Left hindlimb (tissue), 1 donor: ENCODE measurements at regions not wholly inside any gene's neighbourhood (a gene's known extent, or its start where the extent isn't known, plus 50 kb on each side); places are given as distances from the start of the nearest gene placed in this dataset.

Experiments
- DNase-seq: peaks from one replicate; pipeline ENCODE4 v3.0.0-alpha.2; 2018

DNA sequence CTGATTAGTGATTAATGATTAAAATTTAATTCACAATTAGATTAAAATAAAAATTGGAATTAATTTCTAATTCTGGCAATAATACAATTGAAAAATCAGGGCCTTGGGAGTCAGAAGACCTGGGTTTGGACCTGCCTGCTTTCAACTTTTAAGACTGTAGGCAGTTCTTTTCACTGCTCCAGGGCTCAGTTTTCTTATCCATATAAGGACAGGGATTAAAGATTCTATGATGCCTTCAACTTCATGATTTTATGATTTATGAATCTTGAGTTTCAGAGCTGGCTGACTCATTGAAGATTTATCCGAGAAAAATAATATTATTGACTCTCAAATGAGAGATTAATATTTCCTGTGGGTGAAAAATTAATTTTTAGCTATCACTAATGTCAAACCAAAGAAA, 208.6 kb upstream of the ANKH start:
- no peak for DNase-seq

DNA sequence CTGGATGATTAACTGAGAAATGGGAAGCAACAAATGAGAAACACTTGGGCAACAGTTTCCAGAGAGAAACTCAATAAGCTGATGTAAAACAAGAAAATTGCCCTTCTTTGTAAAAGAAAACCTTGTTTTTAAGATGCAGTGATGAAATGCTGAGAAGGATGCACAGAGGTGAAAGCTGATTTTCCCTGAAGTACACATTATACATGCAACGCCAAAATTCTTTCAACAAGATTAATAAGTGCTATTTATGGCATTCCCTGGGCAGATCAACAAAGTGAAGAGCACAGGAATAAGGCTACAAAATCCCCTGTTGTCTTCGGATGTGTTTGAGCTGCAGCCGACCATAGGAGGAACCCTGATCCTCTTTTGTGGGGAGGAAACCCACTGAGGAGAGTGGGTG, 208.0 kb upstream of the ANKH start:
- no peak for DNase-seq

- DNase-seq: no peak
These were observed 203.1 kb upstream of the ANKH start for GRCh38 chr5:15074651-15075050.

- DNase-seq: no peak
These were observed 201.9 kb upstream of the ANKH start for GRCh38 chr5:15073453-15073852.

GRCh38 chr5:15070907-15071306, 199.3 kb upstream of the ANKH start:
- DNase-seq: no peak

DNA sequence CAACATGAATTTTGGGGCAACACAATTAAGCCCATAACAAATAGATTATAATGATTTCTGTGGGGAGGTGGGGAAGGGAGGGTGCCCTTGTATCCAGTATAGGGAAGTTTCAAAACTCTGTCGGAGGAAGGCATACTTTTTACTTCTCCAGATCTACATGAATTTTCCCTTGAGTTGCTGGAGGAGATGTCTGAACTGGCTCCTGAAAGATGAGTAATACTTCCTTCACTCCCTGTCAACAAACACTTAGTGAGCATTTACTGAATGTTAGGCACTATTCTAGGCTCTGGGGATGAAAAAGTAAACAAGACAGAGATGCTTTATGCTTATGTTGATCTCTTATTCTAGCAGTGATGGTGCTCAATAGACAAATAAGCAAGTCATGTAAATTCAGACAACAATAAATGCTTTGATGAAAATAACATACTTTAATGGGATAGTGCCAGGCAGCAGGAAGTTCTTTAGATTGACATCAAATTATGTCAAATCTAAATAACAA, 197.9 kb upstream of the ANKH start:
- no peak for DNase-seq

GRCh38 chr5:15065091-15065490, 193.5 kb upstream of the ANKH start:
- DNase-seq: no peak

DNA sequence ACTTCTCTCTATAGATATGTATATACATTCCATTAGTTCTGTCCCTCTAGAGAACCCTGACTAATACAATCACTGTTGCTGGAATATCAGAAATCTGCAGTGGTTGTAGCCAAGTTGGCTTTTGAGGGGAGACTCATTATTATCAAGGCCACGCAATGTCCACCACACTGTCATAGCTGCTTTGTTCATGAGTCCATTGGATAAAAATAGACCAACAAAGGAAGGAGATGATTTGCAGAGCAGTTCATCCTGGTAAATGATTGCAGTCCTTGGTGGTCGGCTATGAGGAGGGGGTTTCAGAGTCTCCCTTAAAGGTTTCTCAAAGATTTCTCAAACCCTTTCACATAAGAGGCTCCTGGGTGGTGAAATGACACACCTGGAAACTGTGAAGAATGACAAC, 192.8 kb upstream of the ANKH start:
- no peak for DNase-seq

DNA sequence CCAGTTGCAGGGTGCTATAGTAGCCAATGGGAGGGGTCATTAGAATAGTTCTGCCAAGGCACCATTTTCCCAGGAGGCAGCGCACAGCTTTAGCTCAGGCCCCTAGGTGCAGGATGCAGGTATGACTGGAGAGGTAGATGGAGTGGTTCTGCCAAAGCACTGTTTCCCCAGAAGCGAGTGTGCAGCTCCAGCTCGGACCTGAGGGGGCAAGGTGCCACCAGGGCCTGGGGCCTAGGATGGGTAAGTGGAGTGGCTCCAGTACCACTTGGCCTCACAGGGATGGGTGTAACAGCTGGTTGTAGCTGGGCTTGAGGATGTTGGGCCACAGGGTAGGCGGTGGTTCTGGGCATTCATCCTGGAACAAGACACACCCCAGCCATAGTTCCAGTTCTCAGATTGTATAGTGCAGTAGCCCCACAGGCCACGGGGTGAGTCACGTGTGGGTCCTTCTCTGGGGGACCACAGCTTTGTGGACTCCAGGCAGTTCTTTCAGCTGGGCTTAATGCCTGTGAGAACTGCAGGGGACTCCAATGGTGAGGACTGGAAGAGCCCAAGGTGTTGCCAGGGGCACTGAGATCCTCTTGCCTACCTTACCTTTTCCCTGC, 185.5 kb upstream of the ANKH start:
- DNase-seq: no peak

DNA sequence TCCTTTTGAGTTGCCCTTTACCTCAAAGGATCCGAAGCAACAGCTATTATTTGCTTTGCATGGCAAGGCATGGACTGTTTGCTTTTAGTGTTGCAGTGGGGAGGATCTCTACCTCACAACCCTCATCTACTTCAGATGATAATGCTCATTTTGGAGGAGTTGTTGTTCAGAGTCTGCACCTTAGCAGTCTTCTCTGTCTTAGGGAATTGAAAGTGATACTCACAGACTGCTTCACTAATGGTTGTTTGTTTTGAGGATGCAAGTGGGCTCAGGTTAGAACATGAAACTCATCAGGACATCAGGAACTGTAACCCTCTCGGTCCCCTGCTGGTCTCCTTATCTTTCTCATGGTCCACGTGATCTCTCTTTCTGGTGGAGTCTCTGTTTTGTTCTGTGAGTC, 172.9 kb upstream of the ANKH start:
- no peak for DNase-seq

DNA sequence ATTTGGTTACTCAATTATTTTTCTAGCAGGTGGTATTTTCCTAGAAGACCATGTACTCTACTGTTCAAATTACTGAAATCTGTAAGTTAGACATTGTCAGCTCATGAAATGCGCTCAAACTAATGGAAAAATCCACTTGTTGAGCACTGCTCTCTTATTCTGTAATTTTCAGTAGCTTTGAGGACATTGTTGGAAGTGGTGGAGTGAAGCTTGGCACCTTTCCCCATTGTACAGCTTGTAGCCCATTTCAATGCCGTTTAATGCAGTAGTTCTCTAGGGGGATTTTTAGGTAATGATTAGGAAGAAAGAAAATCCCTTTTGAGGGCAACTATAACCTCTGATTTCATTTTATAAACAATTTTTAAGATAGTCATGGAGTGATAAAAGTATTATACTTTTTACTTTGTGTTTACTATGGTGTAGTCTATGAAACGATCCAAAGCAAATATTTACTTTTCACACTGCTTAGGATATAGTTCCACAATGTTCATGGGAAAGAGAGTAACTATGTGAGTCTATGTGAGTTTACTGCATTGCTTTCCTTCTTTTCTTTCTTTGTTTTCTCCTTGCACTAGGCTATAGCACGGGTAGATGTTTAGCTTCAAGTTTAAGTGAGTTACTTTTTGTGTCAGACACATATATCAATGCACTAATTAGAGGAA, 165.8 kb upstream of the ANKH start:
- no peak for DNase-seq

- no peak for DNase-seq
These were observed 162.8 kb upstream of the ANKH start for GRCh38 chr5:15034379-15034778.

GRCh38 chr5:15031180-15031579, 159.6 kb upstream of the ANKH start:
- no peak for DNase-seq

GRCh38 chr5:15027764-15028163, 156.2 kb upstream of the ANKH start:
- no peak for DNase-seq

DNA sequence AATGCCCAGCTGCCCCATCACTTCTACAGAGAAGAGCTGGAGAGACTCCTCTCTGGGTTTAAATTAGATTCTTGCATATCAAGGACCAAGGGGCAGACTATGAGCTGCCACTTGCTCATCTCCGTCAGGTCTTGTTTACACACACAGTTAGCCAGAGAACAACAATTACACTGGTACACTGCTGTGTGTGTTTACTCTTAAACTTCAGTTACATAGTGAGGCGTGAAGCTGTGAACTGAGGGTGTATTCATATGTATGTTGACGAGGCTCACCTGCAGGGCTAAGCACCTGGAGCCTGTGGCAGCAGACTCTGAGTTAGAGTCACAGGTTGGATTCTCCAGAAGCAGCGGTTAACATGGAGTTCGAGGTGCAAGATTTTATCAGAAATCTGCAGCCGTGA, 155.4 kb upstream of the ANKH start:
- no peak for DNase-seq

DNA sequence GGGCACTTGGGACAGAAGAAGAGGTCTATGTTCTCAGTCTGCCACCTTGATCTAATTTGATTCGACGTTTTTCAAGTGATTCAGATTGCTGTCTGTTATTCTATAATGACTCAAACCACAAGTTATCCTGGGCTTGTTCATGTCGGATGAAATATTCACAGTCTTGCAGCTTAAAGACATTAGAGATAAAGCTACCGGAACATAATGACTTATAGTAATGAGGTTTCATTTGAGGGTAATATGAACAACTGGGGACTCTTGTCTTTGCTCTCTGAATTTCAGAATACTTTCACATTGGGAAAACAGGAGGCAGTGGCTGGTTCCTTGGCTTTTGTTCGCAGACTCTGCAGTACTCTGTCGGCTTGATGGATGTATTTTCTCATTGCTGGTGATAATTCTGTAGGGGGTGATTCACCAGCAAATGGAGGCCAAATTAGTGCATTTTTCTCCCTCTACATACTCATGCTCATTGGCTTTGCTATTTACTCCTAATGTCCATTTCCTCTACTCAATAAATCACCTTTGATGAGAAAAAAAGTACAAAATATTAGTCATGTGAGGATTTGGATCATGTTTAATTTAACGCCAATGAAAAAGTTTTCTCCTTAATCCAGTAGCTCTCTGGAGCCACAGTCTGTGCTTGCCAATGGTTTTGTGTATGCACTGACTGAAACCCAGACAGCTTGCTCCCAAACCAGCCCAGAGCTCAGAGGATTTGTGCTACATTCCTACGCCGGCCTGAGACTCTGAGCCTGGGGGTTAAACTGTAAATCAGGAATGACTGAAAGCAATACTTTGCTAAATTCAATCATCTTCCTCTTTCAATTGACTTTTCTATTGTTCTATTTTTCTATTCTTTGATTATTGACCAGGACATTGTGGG, 154.7 kb upstream of the ANKH start:
- DNase-seq: no peak

- no peak for DNase-seq
These were observed 152.3 kb upstream of the ANKH start for GRCh38 chr5:15023846-15024245.

DNA sequence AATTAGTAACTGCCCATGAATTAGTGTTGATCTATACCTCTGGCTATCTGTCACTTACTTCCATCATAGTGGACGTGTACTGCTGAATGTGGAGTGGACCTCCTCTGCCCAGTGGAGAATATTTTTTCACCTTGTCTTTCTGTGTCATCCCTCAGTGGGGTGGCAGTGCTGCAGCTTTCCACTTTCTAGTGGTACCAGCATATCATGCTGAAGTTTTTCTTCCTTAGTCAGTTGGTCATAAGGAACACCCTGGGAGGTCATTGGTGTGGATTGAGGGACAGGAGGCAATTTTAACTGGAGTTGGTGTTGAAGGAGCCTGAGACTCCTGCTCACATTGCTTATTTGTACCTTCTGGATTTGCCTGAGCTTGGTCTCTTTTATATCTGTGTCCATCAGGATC, 151.7 kb upstream of the ANKH start:
- no peak for DNase-seq

- DNase-seq: peak; percentile 42
These were observed 149.9 kb upstream of the ANKH start for GRCh38 chr5:15021266-15022046.

DNA sequence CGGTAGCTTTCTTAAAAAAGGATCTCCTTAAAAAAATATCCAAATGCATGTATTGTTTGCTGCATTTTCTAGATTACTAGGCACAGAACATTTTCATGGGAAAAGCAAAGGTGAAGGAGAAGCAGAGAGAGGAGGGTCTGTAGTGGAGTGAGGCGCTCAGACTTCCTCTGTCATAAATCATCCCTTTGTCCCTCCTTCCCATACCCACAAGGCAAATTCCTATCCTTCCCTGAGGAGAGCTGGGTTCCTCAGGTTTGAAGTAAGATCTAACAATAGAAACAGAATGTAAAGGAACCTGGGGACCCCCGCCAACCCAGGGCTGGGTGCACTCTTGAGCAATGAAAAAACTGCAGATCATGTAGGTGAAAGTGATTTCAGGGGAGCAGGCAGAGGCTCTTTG, 149.2 kb upstream of the ANKH start:
- no peak for DNase-seq

GRCh38 chr5:15014809-15015208, 143.2 kb upstream of the ANKH start:
- DNase-seq: no peak

GRCh38 chr5:15013654-15014463, 142.3 kb upstream of the ANKH start:
- no peak for DNase-seq
